MCF 10A (cell line): ENCODE measurements at regions not wholly inside any gene's neighbourhood (a gene's known extent, or its start where the extent isn't known, plus 50 kb on each side); places are given as distances from the start of the nearest gene placed in this dataset.

ENCODE experiments used
- BruUV-seq: library from RNA; stranded (reverse); fragments of 400-500 nt; replicated peaks from 2 replicates; lab custom pipeline; 2021; lab: Mats Ljungman, UMichigan
- CTCF ChIA-PET: fragments of 300-600 bp; sonication (Branson Sonifier 250); formaldehyde crosslinking; extraction: SDS; loops from one replicate; lab custom pipeline; 2021; ENCODE audit warnings: antibody characterized with exemption, inconsistent platforms; lab: Yijun Ruan, JAX
- POLR2A ChIA-PET: fragments of 300-600, 350-650 bp; sonication (Branson Sonifier 250); formaldehyde crosslinking; extraction: SDS; loops from one replicate; lab custom pipeline; 2020; ENCODE audit warnings: antibody characterized with exemption, inconsistent platforms; lab: Yijun Ruan, JAX
- DNase-seq: peaks from one replicate; pipeline ENCODE4 v3.0.0-alpha.2; 2018; ENCODE audit not compliant: unreplicated experiment
- H3K27ac Mint-ChIP-seq: one replicate; pipeline ENCODE4 v1.8.0; 2022; ENCODE audit warnings: mild to moderate bottlenecking, low read depth, mixed read lengths; ENCODE audit not compliant: unreplicated experiment
- H3K27me3 Mint-ChIP-seq: one replicate; pipeline ENCODE4 v1.8.0; 2022; ENCODE audit warnings: mixed read lengths; ENCODE audit not compliant: insufficient read depth, unreplicated experiment
- H3K36me3 Mint-ChIP-seq: one replicate; pipeline ENCODE4 v1.8.0; 2022; ENCODE audit warnings: mild to moderate bottlenecking, moderate library complexity, mixed read lengths; ENCODE audit not compliant: insufficient read depth, unreplicated experiment
- H3K4me1 Mint-ChIP-seq: one replicate; pipeline ENCODE4 v1.8.0; 2022; ENCODE audit warnings: mixed read lengths; ENCODE audit not compliant: insufficient read depth, unreplicated experiment
- H3K4me3 Mint-ChIP-seq: one replicate; pipeline ENCODE4 v1.8.0; 2022; ENCODE audit warnings: mild to moderate bottlenecking, moderate library complexity, mixed read lengths; ENCODE audit not compliant: unreplicated experiment
- H3K9me3 Mint-ChIP-seq: one replicate; pipeline ENCODE4 v1.8.0; 2022; ENCODE audit warnings: mixed read lengths; ENCODE audit not compliant: unreplicated experiment
- intact Hi-C: fragments of 100-400 bp; cut with micrococcal nuclease; formaldehyde crosslinking; loops from 2 replicates; pipeline ENCODE4 v1.14.1; 2022
- TF ChIP-seq, protein P1 (sequence below): fragments of 200-600 bp; IDR thresholded peaks from one replicate; pipeline ENCODE4 v1.8.0; 2022; ENCODE audit warnings: antibody characterized with exemption, mild to moderate bottlenecking; ENCODE audit not compliant: unreplicated experiment

DNA sequence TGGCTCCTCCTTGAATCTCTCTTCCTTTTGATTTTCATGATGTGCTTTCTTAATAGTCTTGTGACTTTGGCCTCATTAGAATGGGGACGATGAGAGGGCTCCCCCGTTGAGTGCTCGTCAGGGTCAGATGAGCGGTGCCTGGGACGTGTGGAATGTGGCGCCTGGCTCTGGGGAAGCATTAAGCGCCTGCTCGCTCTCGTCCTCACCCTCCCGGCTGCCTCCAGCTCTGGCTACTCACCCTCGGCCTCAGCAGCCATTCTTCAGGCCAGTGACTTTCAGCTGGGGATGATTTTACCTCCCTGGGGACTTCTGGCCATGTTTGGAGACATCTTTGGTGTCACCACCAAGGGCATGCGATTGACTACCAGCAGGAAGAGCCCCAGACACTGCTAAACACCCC, 69.7 kb downstream of the RPS6KA4 start:
- Mint-ChIP-seq H3K27ac (no peak overlapping the region), H3K4me1 (no peaks in the 10 kb centered on the region), H3K36me3 (no peaks in the 10 kb centered on the region), H3K27me3 (peaks cover 57% of the 10 kb centered on the region), H3K9me3 (no peaks in the 10 kb centered on the region), H3K4me3 (no peak overlapping the region)
- ChIA-PET POLR2A (interaction anchor here (0.7 kb wide), 1 partner anchor 9 kb away, joined by 3 read pairs; no protein-coding TSS in a partner anchor), CTCF (interaction anchor here (0.7 kb wide), 1 partner anchor 276 kb away, joined by 3 read pairs; no protein-coding TSS in a partner anchor)
- no TSS peak for BruUV-seq
- intact Hi-C loops, result no loop called here
- DNase-seq, result no peak
- TF ChIP-seq, protein P1, sequence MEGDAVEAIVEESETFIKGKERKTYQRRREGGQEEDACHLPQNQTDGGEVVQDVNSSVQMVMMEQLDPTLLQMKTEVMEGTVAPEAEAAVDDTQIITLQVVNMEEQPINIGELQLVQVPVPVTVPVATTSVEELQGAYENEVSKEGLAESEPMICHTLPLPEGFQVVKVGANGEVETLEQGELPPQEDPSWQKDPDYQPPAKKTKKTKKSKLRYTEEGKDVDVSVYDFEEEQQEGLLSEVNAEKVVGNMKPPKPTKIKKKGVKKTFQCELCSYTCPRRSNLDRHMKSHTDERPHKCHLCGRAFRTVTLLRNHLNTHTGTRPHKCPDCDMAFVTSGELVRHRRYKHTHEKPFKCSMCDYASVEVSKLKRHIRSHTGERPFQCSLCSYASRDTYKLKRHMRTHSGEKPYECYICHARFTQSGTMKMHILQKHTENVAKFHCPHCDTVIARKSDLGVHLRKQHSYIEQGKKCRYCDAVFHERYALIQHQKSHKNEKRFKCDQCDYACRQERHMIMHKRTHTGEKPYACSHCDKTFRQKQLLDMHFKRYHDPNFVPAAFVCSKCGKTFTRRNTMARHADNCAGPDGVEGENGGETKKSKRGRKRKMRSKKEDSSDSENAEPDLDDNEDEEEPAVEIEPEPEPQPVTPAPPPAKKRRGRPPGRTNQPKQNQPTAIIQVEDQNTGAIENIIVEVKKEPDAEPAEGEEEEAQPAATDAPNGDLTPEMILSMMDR, result no peak

DNA sequence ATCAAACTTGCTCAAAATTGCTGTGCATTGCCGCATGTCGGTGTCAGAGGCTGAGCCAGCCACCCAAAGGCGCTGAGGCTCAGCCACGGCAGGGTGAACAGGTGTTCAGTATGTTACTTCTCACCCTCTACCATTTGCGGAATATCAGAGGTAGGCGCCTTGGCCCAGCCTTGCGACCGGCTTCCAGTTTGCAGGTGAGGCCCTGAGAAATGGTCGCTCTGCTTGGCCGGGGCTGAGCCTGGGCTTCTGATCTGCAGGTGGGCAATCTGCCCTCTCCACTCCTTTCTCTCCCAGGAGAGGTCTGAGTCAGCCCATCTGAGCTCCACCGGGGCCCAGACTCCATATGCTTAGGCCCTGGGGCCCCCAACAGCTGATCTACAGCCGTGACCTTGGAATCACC, 71.0 kb downstream of the RPS6KA4 start:
- TF ChIP-seq, protein P1, result no peak
- H3K27ac Mint-ChIP-seq, result no peak overlapping the region
- intact Hi-C loops, result no loop called here
- no peak overlapping the region for H3K4me3 Mint-ChIP-seq
- peaks cover 44% of the 10 kb centered on the region for H3K27me3 Mint-ChIP-seq
- H3K4me1 Mint-ChIP-seq, result no peaks in the 10 kb centered on the region
- DNase-seq, result no peak
- H3K36me3 Mint-ChIP-seq, result no peaks in the 10 kb centered on the region
- CTCF ChIA-PET, result no interaction called here
- BruUV-seq, result no TSS peak
- POLR2A ChIA-PET, result interaction anchor here (1.2 kb wide), 1 partner anchor 139 kb away, joined by 3 read pairs; no protein-coding TSS in a partner anchor
- no peaks in the 10 kb centered on the region for H3K9me3 Mint-ChIP-seq

DNA sequence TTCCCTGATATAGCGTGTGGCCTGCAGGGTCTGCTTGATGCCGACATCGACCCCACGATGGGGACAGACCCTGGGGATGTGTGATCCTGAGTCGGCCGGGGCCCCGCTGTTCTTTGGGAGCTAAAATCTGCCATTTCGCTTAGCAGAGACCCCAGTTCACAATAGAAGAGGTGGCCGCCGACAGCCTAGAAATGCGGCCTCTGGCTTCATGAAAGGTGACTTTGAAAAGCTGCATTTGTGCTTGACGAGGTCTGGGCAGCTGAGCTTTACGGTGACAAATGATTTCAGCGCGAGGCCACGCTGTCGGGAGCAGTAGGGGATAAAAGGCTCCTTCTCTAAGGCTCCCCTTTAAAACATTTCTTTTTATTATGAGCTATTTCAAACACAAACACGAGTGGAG, 71.7 kb downstream of the RPS6KA4 start:
- H3K36me3 Mint-ChIP-seq, result no peaks in the 10 kb centered on the region
- no peaks in the 10 kb centered on the region for H3K4me1 Mint-ChIP-seq
- ChIA-PET CTCF (interaction anchor here (0.9 to 1.7 kb wide), 2 partner anchors 19 to 222 kb away, joined by 3 to 6 read pairs; no protein-coding TSS in a partner anchor), POLR2A (interaction anchor here (1.1 to 1.2 kb wide), 2 partner anchors 8 to 139 kb away, joined by 3 read pairs; no protein-coding TSS in a partner anchor)
- DNase-seq, result no peak
- no peak overlapping the region for H3K4me3 Mint-ChIP-seq
- TF ChIP-seq, protein P1, result no peak
- H3K9me3 Mint-ChIP-seq, result no peaks in the 10 kb centered on the region
- no TSS peak for BruUV-seq
- intact Hi-C loops, result no loop called here
- no peak overlapping the region for H3K27ac Mint-ChIP-seq
- H3K27me3 Mint-ChIP-seq, result peaks cover 44% of the 10 kb centered on the region

DNA sequence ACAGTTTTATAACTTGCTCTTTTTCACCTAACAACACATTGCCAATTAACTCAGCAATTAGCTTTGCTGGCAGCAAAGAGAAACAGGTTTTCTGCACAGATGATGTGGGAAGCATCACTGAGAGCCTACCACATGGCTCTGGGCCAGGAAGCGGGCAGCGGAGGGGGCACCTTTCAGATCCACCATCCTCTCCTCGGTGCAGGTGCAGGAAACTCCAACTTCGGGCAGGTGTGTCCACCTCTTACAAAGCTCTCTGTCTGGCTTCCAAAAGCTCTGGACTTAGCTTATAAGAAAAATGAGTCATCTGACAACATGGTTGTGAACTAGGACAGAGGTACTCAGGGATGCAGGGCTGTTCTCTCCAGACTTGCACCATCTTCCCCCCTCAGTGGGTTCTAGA, 77.0 kb downstream of the RPS6KA4 start:
- no peak overlapping the region for H3K4me3 Mint-ChIP-seq
- peaks cover 7% of the 10 kb centered on the region for H3K4me1 Mint-ChIP-seq
- intact Hi-C loops, result no loop called here
- no peaks in the 10 kb centered on the region for H3K36me3 Mint-ChIP-seq
- TF ChIP-seq, protein P1, result no peak
- BruUV-seq, result no TSS peak
- ChIA-PET POLR2A (interaction anchor here (0.8 to 1.8 kb wide), 4 partner anchors 14 to 199 kb away, joined by 3 to 6 read pairs (median 3); no protein-coding TSS in a partner anchor), CTCF (interaction anchor here (1.0 to 5.2 kb wide), 3 partner anchors 13 to 223 kb away, joined by 3 to 49 read pairs (median 6); no protein-coding TSS in a partner anchor)
- DNase-seq, result peak; percentile 13
- H3K9me3 Mint-ChIP-seq, result no peaks in the 10 kb centered on the region
- H3K27me3 Mint-ChIP-seq, result peaks cover 29% of the 10 kb centered on the region
- H3K27ac Mint-ChIP-seq, result no peak overlapping the region
